ENCODE measurements at regions not wholly inside any gene's neighbourhood (a gene's known extent, or its start where the extent isn't known, plus 50 kb on each side); places are given as distances from the start of the nearest gene placed in this dataset.

DNA sequence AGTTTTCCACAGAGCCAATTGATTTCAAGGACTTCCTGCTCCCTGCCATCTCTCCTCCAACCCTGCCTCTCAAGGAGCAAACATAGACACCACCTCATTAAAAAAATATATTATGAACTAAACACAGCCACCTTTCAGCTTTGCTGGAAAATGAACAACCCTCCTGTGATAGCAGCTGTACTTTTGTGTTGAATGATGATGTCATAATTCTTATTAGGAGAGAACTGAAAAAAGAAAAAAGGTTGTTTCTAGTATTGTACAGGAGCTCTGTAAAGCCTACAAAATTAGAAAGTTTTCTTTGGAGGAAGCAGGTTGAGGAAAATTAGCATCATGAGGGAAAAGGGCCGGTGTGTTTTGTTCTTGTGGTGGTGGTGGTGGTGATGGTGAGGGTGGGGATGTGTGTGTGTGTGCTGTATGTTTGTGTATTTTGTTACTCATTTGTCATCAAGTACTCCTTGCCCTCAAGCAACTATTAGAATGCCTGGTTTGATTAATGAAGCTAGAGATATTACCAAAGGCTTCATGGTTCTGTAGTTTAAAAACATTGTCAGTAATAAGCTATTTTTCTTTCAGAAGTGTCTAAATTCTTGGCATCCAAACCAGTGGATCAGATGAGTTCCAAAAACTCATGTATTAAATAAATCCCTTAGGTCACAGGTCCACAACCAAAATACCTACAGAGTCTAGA, 405.9 kb downstream of the TLE4 start:
- DNase-seq: no peak

DNA sequence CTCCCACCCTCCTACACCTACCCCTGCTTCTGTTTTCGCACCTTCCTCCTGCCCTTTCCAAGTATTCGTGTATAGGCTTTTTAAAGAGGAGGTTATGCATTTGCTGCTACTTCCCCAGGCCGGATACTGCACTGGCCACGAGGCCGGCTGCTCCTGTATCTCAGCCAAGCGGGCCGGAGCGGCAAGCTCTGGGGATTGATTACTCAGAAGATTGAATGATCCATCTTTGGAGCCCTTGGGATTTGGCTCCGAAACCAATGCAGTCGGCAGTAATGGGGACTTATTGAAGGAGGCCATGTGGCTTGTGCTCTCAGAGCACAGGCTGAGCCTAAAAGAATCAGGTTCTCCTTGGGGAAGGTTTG, 405.3 kb downstream of the TLE4 start:
- no peak for DNase-seq

- DNase-seq: peak; percentile 53
These were observed 404.7 kb downstream of the TLE4 start for GRCh38 chr9:79976257-79977073.

- peak; percentile 64 for DNase-seq
These were observed 404.0 kb downstream of the TLE4 start for GRCh38 chr9:79975621-79976256.

- no peak for DNase-seq
These were observed 403.1 kb downstream of the TLE4 start for GRCh38 chr9:79974806-79975422.

DNA sequence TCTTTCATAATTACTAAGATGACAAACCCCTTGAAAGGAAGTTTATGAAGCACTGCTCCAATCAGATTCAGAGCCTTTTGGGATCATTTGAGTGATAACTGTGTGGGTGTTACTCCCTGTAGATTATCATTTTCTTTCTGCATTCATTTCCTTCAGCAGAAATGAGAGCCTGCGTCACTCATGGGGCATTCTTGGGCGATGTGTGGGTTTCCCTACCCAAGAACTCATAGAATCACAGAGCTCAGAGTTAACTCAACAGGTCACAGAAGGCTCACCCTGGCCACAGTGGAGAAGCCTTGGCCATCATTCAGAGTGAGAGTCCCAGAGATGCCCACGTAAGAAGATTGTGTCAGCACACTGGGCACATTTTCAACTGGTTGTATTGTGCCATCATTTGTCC, 401.9 kb downstream of the TLE4 start:
- no peak for DNase-seq

- no peak for DNase-seq
These were observed 398.3 kb downstream of the TLE4 start for GRCh38 chr9:79970146-79970425.

GRCh38 chr9:79969393-79970145, 397.8 kb downstream of the TLE4 start:
- DNase-seq: no peak

DNA sequence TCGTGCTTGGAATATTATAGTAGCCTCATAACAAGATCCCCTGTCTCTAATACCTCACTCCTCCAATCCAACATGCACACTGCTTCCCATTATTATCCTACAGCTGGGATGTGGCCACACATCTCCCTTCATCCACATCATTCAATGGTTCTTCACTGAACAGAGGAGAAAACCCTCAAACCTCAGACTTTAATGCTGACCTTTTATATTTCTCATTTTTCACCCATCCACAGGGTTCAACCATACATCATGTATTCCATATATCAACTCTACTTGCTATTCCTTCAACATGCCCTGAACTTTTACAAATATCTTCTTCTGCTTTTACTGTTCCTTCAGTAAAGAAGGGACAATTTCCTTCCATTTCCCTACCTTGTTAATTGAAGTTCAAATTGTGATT, 396.8 kb downstream of the TLE4 start:
- DNase-seq: no peak

- no peak for DNase-seq
These were observed 391.1 kb downstream of the TLE4 start for GRCh38 chr9:79962836-79963235.

DNA sequence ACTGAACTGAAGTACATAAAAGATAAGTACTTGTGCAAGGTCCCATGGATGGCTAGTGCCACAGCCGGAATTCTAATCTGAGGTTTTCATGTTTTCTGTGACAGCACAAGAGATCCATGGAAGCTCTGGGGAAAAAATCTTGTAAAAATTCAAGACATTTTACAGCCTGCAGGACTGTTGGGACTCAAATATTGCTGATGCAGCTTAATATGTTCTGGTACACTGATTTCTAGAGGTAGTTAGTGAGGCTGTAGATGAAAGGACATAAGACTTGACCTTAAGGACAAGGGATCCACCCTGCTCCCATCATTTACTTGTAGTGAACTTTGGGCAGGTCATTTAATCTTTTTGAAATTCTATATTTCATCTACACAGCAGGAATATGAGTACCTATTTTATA, 390.4 kb downstream of the TLE4 start:
- DNase-seq: no peak

- no peak for DNase-seq
These were observed 383.5 kb downstream of the TLE4 start for GRCh38 chr9:79955300-79955699.

DNA sequence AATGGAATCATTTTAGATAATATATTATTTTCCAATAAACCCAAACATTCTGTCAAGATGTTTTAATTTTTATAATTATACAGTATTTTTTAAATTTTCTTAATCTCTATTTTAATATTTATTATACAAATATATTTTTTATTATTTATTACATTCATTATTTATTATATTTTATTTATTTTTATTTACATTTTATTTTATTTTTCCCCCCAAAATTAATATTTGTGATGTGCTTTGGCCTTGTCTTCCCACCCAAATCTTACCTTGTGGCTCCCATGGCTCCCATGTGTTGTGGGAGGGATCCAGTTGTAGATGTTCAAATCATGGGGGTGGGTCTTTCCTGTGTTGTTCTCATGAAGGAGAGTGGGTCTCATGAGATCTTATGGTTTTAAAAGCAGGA, 382.1 kb downstream of the TLE4 start:
- DNase-seq: no peak

GRCh38 chr9:79952401-79952800, 380.6 kb downstream of the TLE4 start:
- DNase-seq: no peak

DNA sequence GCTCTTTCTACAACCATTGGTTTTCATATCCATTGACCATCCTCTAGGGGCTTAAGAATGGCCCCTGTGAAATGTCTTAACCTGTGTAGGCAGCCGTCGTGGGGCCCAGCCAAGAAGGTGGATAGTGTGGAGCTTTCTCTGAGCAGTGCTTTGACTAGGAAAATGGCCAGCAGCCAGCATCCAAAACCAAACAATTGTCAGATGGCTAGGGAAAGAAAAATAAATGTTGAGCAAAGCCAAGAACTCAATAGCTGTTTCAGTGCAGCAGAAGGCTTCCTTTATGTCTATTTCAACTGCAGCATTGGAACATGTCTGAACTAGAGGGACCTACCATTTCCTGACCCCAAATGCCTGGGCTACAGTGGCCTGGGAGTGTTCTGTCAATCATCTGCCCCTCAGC, 374.9 kb downstream of the TLE4 start:
- DNase-seq: no peak

- DNase-seq: no peak
These were observed 373.7 kb downstream of the TLE4 start for GRCh38 chr9:79945495-79945894.

- no peak for DNase-seq
These were observed 373.3 kb downstream of the TLE4 start for GRCh38 chr9:79945016-79945415.

DNA sequence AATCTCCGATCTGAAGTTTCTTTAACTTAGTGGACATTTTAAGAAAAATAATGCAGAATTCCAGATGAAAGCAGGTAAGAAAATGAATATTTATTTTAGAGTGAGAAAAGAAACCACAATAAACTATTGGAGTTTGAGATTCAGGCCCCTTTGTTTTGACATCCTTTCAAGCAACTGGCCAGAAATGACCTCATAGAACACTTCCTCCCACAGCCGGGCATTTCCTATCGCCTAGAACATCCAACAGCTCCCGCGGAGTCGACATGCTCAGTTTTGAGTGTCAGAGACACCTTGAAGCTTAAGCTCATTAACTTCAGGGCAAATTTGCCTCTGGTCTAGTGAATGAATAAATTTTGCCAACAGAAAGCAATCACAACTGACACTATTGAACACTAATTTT, 369.2 kb downstream of the TLE4 start:
- no peak for DNase-seq

DNA sequence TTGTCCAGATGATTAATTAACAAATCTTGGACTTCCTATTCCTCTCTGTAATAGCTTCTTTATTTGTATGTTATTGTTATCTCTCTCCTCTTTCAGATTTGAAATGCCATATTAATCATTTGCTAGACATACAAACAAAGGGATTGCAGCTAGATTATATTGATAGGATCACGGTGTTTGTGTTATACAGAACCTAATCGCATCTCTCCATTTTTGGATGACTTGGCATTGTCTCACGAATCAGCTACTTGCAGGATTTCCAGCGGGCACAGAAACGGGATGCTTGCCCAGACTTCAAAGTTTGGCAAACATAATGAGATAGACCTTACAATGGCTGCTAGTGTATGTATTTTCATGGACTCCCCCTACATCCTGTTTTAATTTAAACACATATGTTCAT, 368.1 kb downstream of the TLE4 start:
- no peak for DNase-seq

DNA sequence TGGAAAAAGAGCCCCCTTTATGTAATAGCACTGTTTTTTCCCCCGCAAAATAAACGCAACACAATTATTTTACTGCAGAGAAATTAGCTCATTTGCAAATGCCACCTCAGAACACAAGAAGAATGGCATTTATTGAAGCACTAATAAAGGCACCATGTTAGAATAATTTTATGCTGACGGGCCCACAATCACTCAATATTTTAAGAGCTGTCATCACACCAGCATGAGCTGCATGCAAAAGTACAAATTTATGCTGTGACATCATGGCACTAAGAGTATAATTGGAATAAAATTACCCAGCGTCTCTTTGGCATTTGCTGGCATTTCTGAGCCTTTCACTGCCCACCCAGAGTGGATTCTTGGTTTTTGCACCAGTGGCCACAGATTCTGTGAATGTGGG, 364.6 kb downstream of the TLE4 start:
- DNase-seq: no peak

GRCh38 chr9:79929285-79929684, 357.5 kb downstream of the TLE4 start:
- DNase-seq: no peak

DNA sequence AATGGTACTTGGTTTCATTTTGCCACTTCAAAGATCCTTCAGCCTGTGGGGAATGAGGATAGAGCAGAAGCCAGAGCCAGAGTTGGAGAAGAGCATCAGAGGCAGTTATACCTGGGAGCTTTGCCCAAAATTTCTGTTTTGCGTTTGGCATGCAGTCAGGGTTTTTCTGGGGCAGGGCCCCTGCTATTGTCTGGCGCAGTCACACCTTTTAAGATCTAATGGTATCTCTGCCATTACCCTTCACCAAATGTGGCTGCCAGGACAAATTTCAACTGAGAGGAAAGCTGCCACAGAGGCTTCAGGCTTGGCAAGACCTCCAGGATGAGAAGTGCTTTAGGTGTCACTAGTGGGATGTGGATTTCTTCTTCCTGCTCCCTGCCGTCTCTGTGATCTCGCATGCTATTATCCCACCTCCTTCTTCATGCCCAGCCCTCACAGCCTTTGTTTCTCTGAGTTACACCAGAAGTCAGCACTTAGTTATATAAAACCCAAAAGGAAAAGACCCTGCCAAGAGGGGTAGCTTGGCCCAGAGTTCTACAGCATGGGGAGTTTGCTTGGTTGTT, 357.0 kb downstream of the TLE4 start:
- DNase-seq: no peak
